ENCODE measurements at regions not wholly inside any gene's neighbourhood (a gene's known extent, or its start where the extent isn't known, plus 50 kb on each side); places are given as distances from the start of the nearest gene placed in this dataset.

- TF ChIP-seq SAP30 (IDR thresholded peaks at IDR 0.05; ENCODE audit: insufficient read depth, insufficient replicate concordance, low read length): no peak
- TF ChIP-seq JUND (IDR thresholded peaks at IDR 0.05; ENCODE audit: low read length): no peak
Measured at GRCh38 chr18:41754332-41754731, 200.7 kb upstream of the PIK3C3 start (continued).

All from H1 (cell line).